B cell (primary cell): ENCODE measurements at regions not wholly inside any gene's neighbourhood (a gene's known extent, or its start where the extent isn't known, plus 50 kb on each side); places are given as distances from the start of the nearest gene placed in this dataset.

ENCODE experiments used
- ATAC-seq: fragments of 200-7000 bp; cut with Tn5 transposase; one replicate; pipeline ENCODE4 v1.10.0; 2021; ENCODE audit warnings: low read depth, mild to moderate bottlenecking, moderate number of reproducible peaks, moderate library complexity
- CTCF ChIA-PET: fragments of 350-600 bp; sonication (Branson Sonifier 250); formaldehyde crosslinking; loops from one replicate; lab custom pipeline; 2021; ENCODE audit warnings: antibody characterized with exemption, inconsistent platforms; lab: Charles Lee
- POLR2A ChIA-PET: fragments of 350-600 bp; sonication (Branson Sonifier 250); formaldehyde crosslinking; loops from one replicate; lab custom pipeline; 2021; ENCODE audit warnings: antibody characterized with exemption; lab: Charles Lee
- DNase-seq: peaks from one replicate; pipeline ENCODE4 v3.0.0; 2013
- H2AFZ ChIP-seq: 2 replicates; pipeline ENCODE4 v1.6.1; 2012; ENCODE audit warnings: mild to moderate bottlenecking, low read depth, low read length; ENCODE audit not compliant: insufficient read depth, poor library complexity, severe bottlenecking
- H3K27ac ChIP-seq, 2 donors: 1 replicate in 1 of 2; 2 replicates in 1 of 2; pipeline ENCODE4 v1.5.1; 2012 to 2013; ENCODE audit warnings: low read length in 2 of 2, mild to moderate bottlenecking in 2 of 2, moderate library complexity in 1 of 2
- H3K27me3 ChIP-seq, 4 experiments: fragments of 200-600 bp in 1 of 4; sonication (generic) in 1 of 4; replicated peaks in 1 of 4; 1 replicate in 2 of 4; 2 replicates in 2 of 4; pipeline versions ENCODE4 v1.6.1 to v1.7.0; 2013 to 2016; ENCODE audit warnings: low read length in 3 of 4, mild to moderate bottlenecking in 2 of 4, mixed read lengths in 1 of 4, moderate library complexity in 1 of 4; ENCODE audit not compliant: insufficient read depth in 4 of 4, control insufficient read depth in 3 of 4; ENCODE audit errors: control extremely low read depth in 1 of 4
- H3K36me3 ChIP-seq, 2 experiments: replicated peaks in 1 of 2; 1 replicate in 1 of 2; 2 replicates in 1 of 2; pipeline versions ENCODE4 v1.6.1 to v1.7.1; 2013; ENCODE audit warnings: low read length in 1 of 2; ENCODE audit not compliant: insufficient read depth in 2 of 2, control insufficient read depth in 1 of 2; ENCODE audit errors: control extremely low read depth in 1 of 2, extremely low read depth in 1 of 2
- H3K4me1 ChIP-seq, 2 donors: fragments of 200-600 bp in 1 of 2; sonication (generic) in 1 of 2; 1 replicate in 1 of 2; 2 replicates in 1 of 2; pipeline versions ENCODE4 v1.5.1 to v1.6.1; 2013 to 2017; ENCODE audit warnings: low read length in 2 of 2; ENCODE audit not compliant: control insufficient read depth in 2 of 2, insufficient read depth in 2 of 2
- H3K4me2 ChIP-seq: replicated peaks from 2 replicates; pipeline ENCODE3; 2012; ENCODE audit warnings: mild to moderate bottlenecking, low read depth, low read length; ENCODE audit not compliant: poor library complexity, severe bottlenecking
- H3K4me3 ChIP-seq, 5 experiments: fragments of 200-600 bp in 1 of 5; sonication (generic) in 1 of 5; 1 replicate in 3 of 5; 2 replicates in 2 of 5; pipeline versions ENCODE4 v1.5.1 to v1.7.0; 2011 to 2016; ENCODE audit warnings: low read length in 4 of 5, mild to moderate bottlenecking in 4 of 5, low read depth in 2 of 5, control low read depth in 1 of 5, moderate library complexity in 1 of 5; ENCODE audit not compliant: insufficient read depth in 1 of 5; ENCODE audit errors: control extremely low read depth in 1 of 5, extremely low read depth in 1 of 5
- H3K79me2 ChIP-seq: fragments of 200-600 bp; sonication (generic); one replicate; pipeline ENCODE4 v1.6.0; 2016; ENCODE audit warnings: low read length; ENCODE audit not compliant: control insufficient read depth, insufficient read depth
- H3K9ac ChIP-seq: fragments of 200-600 bp; sonication (generic); 2 replicates; pipeline ENCODE4 v1.6.1; 2017; ENCODE audit warnings: mild to moderate bottlenecking, low read length, moderate library complexity
- H3K9me3 ChIP-seq, 3 donors: one replicate each; pipeline versions ENCODE4 v1.6.1 to v1.7.1; 2013; ENCODE audit warnings: low read length in 2 of 3; ENCODE audit not compliant: control insufficient read depth in 2 of 3, insufficient read depth in 1 of 3; ENCODE audit errors: control extremely low read depth in 1 of 3
- H4K20me1 ChIP-seq: 2 replicates; pipeline ENCODE4 v1.6.0; 2012; ENCODE audit warnings: mild to moderate bottlenecking, low read length; ENCODE audit not compliant: insufficient read depth, control insufficient read depth, poor library complexity, severe bottlenecking
- H3K27ac Mint-ChIP-seq: one replicate; pipeline ENCODE4 v1.8.0; 2021; ENCODE audit warnings: mixed read lengths
- H3K27me3 Mint-ChIP-seq: one replicate; pipeline ENCODE4 v1.8.0; 2021; ENCODE audit warnings: mixed read lengths
- H3K4me1 Mint-ChIP-seq: one replicate; pipeline ENCODE4 v1.8.0; 2021; ENCODE audit warnings: mixed read lengths
- H3K4me3 Mint-ChIP-seq: one replicate; pipeline ENCODE4 v1.8.0; 2021; ENCODE audit warnings: mixed read lengths
- H3K9me3 Mint-ChIP-seq: one replicate; pipeline ENCODE4 v1.8.0; 2022; ENCODE audit warnings: mixed read lengths; ENCODE audit not compliant: insufficient read depth
- EZH2 ChIP-seq: IDR thresholded peaks from 2 replicates; pipeline ENCODE4 v1.6.1; 2012; ENCODE audit warnings: borderline replicate concordance, low read depth, mild to moderate bottlenecking, moderate library complexity, low read length; ENCODE audit not compliant: insufficient read depth, poor library complexity, severe bottlenecking
- WGBS: methylation state at CpG from one replicate; pipeline ENCODE4 v1.1.5; 2013; ENCODE audit warnings: missing lambda C conversion rate; ENCODE audit not compliant: insufficient coverage; 5-methylcytosine and 5-hydroxymethylcytosine counted together
- intact Hi-C: fragments of 100-400 bp; cut with micrococcal nuclease; formaldehyde crosslinking; loops from one replicate; pipeline ENCODE4 v1.10.0; 2022
- TF ChIP-seq, protein P1 (sequence below): fragments of 200-600 bp; IDR thresholded peaks from one replicate; pipeline ENCODE4 v1.8.0; 2022; ENCODE audit warnings: antibody characterized with exemption, mild to moderate bottlenecking

DNA sequence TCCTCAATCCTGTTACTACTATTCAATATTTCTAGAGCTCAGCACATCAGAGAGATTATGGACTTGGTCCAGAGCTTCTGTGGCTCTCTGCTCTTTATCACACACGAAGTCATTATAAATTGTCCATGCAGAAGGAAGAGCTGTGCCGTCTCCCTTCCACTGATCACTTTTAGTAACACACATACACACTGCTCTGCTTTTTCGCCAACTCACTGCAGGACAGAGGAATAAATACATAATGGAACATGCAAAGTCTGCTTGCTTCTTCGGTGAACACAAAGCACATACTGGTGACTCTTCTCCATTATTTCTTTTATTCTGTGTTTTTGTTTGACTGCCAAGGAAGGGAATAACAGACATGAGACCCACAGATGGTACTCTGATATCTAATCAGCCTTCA is 1000.0 kb upstream of the TENM4 start:
- DNase-seq = no peak
- Histone ChIP-seq H3K27me3 (no peaks in the 10 kb centered on the region), H2AFZ (no peak overlapping the region), H3K4me2 (no peak overlapping the region), H3K4me3 (no peak overlapping the region), H3K9ac (no peak overlapping the region), H3K36me3 (no peaks in the 10 kb centered on the region), H3K79me2 (no peaks in the 10 kb centered on the region), H4K20me1 (no peaks in the 10 kb centered on the region), H3K4me1 (no peaks in the 10 kb centered on the region), H3K9me3 (no peaks in the 10 kb centered on the region), H3K27ac (no peak overlapping the region)
- Mint-ChIP-seq H3K4me3 (no peak overlapping the region), H3K27me3 (no peaks in the 10 kb centered on the region), H3K9me3 (peaks cover 2% of the 10 kb centered on the region), H3K4me1 (no peaks in the 10 kb centered on the region), H3K27ac (no peak overlapping the region)
- TF ChIP-seq, protein P1, sequence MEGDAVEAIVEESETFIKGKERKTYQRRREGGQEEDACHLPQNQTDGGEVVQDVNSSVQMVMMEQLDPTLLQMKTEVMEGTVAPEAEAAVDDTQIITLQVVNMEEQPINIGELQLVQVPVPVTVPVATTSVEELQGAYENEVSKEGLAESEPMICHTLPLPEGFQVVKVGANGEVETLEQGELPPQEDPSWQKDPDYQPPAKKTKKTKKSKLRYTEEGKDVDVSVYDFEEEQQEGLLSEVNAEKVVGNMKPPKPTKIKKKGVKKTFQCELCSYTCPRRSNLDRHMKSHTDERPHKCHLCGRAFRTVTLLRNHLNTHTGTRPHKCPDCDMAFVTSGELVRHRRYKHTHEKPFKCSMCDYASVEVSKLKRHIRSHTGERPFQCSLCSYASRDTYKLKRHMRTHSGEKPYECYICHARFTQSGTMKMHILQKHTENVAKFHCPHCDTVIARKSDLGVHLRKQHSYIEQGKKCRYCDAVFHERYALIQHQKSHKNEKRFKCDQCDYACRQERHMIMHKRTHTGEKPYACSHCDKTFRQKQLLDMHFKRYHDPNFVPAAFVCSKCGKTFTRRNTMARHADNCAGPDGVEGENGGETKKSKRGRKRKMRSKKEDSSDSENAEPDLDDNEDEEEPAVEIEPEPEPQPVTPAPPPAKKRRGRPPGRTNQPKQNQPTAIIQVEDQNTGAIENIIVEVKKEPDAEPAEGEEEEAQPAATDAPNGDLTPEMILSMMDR = no peak
- no peak for TF ChIP-seq EZH2
- CTCF ChIA-PET = no interaction called here
- ATAC-seq = no peak
- 70% methylated on average over 2 of the region's 4 CpGs for WGBS
- intact Hi-C loops = no loop called here
- POLR2A ChIA-PET = no interaction called here

DNA sequence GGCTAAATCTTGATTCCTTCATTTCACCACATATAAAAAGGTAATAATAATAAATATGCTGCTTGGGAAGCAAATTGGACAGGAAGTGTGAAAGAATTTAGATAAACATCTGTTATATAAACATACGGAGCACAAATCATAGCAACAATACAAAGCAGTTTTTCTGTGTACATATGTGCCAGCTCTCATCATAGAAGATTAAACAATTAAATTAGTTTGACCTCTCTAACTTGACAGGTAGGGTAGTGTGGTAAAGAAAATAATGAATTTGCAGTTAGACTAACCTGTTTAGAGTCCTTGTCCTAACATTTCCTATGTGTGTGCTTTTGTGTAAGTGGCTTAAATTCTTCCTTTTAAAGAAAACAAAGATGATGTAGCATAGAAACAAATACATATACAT is 995.7 kb upstream of the TENM4 start:
- POLR2A ChIA-PET = no interaction called here
- Histone ChIP-seq H3K4me3 (no peak overlapping the region), H2AFZ (no peak overlapping the region), H3K9ac (no peak overlapping the region), H4K20me1 (no peaks in the 10 kb centered on the region), H3K27ac (no peak overlapping the region), H3K79me2 (no peaks in the 10 kb centered on the region), H3K4me2 (no peak overlapping the region), H3K36me3 (no peaks in the 10 kb centered on the region), H3K27me3 (no peaks in the 10 kb centered on the region), H3K4me1 (no peaks in the 10 kb centered on the region), H3K9me3 (no peaks in the 10 kb centered on the region)
- WGBS = no CpG with 5 or more reads among the region's 1 CpG
- CTCF ChIA-PET = no interaction called here
- DNase-seq (no peak), ATAC-seq (no peak)
- H3K27me3 Mint-ChIP-seq = no peaks in the 10 kb centered on the region
- no peak overlapping the region for H3K4me3 Mint-ChIP-seq
- TF ChIP-seq EZH2 = no peak
- intact Hi-C loops = no loop called here
- H3K9me3 Mint-ChIP-seq = no peaks in the 10 kb centered on the region
- H3K27ac Mint-ChIP-seq = no peak overlapping the region
- H3K4me1 Mint-ChIP-seq = no peaks in the 10 kb centered on the region
